Ishikawa (cell line): ENCODE measurements at regions not wholly inside any gene's neighbourhood (a gene's known extent, or its start where the extent isn't known, plus 50 kb on each side); places are given as distances from the start of the nearest gene placed in this dataset.

ENCODE experiments used
- CREB1 ChIP-seq: IDR thresholded peaks from 2 replicates; pipeline ENCODE4 v1.6.1; 2012; ENCODE audit warnings: low read depth
- EGR1 ChIP-seq: IDR thresholded peaks from 2 replicates; pipeline ENCODE4 v1.6.1; 2012
- EP300 ChIP-seq: IDR thresholded peaks from 2 replicates; pipeline ENCODE4 v1.6.1; 2012; ENCODE audit warnings: borderline replicate concordance
- FOXM1 ChIP-seq: IDR thresholded peaks from 2 replicates; pipeline ENCODE4 v1.6.1; 2012; ENCODE audit warnings: low read depth, borderline replicate concordance
- NFIC ChIP-seq: IDR thresholded peaks from 2 replicates; pipeline ENCODE4 v1.6.1; 2012
- TEAD4 ChIP-seq: IDR thresholded peaks from 2 replicates; pipeline ENCODE4 v1.6.1; 2012
- YY1 ChIP-seq: IDR thresholded peaks from 2 replicates; pipeline ENCODE4 v1.6.1; 2012; ENCODE audit warnings: low read depth
- TF ChIP-seq, protein P1 (sequence below): IDR thresholded peaks from 2 replicates; pipeline ENCODE4 v1.6.1; 2012; ENCODE audit warnings: low read depth, mild to moderate bottlenecking

GRCh38 chr10:83276971-83277370, 862.3 kb upstream of the GHITM start:
- TF ChIP-seq EP300 (no peak), TEAD4 (no peak), YY1 (no peak), EGR1 (no peak), CREB1 (no peak), FOXM1 (no peak), NFIC (no peak)
- TF ChIP-seq, protein P1, sequence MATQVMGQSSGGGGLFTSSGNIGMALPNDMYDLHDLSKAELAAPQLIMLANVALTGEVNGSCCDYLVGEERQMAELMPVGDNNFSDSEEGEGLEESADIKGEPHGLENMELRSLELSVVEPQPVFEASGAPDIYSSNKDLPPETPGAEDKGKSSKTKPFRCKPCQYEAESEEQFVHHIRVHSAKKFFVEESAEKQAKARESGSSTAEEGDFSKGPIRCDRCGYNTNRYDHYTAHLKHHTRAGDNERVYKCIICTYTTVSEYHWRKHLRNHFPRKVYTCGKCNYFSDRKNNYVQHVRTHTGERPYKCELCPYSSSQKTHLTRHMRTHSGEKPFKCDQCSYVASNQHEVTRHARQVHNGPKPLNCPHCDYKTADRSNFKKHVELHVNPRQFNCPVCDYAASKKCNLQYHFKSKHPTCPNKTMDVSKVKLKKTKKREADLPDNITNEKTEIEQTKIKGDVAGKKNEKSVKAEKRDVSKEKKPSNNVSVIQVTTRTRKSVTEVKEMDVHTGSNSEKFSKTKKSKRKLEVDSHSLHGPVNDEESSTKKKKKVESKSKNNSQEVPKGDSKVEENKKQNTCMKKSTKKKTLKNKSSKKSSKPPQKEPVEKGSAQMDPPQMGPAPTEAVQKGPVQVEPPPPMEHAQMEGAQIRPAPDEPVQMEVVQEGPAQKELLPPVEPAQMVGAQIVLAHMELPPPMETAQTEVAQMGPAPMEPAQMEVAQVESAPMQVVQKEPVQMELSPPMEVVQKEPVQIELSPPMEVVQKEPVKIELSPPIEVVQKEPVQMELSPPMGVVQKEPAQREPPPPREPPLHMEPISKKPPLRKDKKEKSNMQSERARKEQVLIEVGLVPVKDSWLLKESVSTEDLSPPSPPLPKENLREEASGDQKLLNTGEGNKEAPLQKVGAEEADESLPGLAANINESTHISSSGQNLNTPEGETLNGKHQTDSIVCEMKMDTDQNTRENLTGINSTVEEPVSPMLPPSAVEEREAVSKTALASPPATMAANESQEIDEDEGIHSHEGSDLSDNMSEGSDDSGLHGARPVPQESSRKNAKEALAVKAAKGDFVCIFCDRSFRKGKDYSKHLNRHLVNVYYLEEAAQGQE, result no peak
